Heart left ventricle (tissue), 13 donors: ENCODE measurements at regions not wholly inside any gene's neighbourhood (a gene's known extent, or its start where the extent isn't known, plus 50 kb on each side); places are given as distances from the start of the nearest gene placed in this dataset.
"Not testable (repeated sequence)": the region's sequence is repeated elsewhere in the genome, so short reads cannot be mapped to it uniquely, and the experiment has no call there.

Experiments used
- CTCF ChIP-seq, 12 donors: fragments of 200-600 bp; sonication (generic) in 4 of 12; IDR thresholded peaks; one replicate each; pipeline versions ENCODE4 v1.5.0 to v1.8.0; 2018 to 2022; ENCODE audit warnings: antibody characterized with exemption in 12 of 12, mild to moderate bottlenecking in 5 of 12
- POLR2A ChIP-seq, 2 donors: fragments of 450-650 bp; IDR thresholded peaks; one replicate each; pipeline ENCODE4 v1.6.1; 2017; ENCODE audit warnings: antibody characterized with exemption in 2 of 2, mild to moderate bottlenecking in 2 of 2, moderate library complexity in 2 of 2
- donor health status: ischemic (EF 13 %, LVEDD 7.1; RV severe dilation, severe dysfunction).
- donor health status: DM: no; HTN: yes; CAD: no.
- donor health status: DM: no; HTN: no; CAD: no.
- donor health status: ischemic (EF 25% LVEDD 6.9; RV normal size, moderate dysfunction).
- donor health status: ischemic (EF 25% LVEDD 5.7; RV mildly dilated, moderate dysfunction).
- donor health status: ischemic (EF 35%, LVEDD 5.7; RV mildly dilated, moderate dysfunction).
- donor health status: nonischemic (EF 11% LVEDD 7.7; RV severe dilation, severe dysfunction).
- donor health status: DM: yes; HTN: yes; CAD: no.
- donor health status: PGD.
- donor health status: ischemic (EF 29% LVEDD 5.4; RV normal size, mild dysfunction).
- donor health status: nonischemic (EF 23%, LVEDD 6.1; RV moderate dilation, normal function).

DNA sequence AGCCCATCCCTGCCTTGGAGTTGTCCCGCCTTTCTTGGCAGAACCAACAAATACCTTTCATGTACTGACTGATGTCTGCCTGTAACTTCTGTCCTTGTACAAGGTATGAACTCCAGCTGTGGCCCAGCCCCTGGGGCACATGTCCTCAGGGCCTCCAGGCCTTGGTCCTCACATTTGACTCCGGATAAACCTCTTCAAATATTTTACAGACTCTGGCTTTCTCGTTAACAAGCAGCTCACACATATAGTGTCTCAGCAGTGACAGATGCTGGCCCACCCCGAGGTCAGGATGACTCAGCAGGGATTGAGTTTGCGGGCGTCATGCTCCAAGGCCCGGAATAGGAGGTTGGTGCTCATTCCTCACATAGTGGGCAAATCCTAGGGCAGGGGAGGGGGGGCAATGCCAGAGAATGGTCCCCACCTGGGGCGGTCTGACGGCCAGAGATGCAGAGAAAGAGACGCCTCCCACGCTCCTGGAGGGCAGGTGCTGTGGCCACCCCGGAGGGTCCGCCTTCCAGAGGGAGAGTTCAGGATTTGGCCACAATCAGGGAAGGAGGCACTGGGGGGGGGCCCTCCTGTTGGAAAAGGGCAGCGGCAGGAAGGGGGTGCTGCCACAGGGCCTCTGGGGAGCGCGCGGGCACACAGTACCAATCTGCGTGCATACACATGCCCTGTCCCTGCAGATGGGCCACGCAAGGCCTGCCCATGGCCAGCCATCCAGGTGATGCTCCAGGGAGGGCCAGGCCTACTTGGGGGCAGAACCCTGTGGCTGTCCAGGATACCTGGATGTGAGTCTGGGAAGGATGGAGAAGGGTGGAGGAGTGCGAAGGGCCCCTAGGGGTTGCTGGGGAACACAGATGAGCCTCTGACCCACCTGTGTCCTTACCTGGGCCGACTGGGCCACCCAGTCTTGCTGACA is 58.2 kb upstream of the SPN start:
- TF ChIP-seq CTCF, POLR2A (IDR thresholded peaks at IDR 0.05): not testable (repeated sequence)
